ENCODE measurements at regions not wholly inside any gene's neighbourhood (a gene's known extent, or its start where the extent isn't known, plus 50 kb on each side); places are given as distances from the start of the nearest gene placed in this dataset.

- no peak for TF ChIP-seq ATF2 (IDR thresholded peaks at IDR 0.05; ENCODE audit: low read length)
- no peak for TF ChIP-seq SIN3A (conservative IDR thresholded peaks at IDR 0.05 in 1 of 2, IDR thresholded peaks at IDR 0.05 in 1 of 2; ENCODE audit: low read depth in 1 of 2, low read length in 2 of 2)
- no peak for TF ChIP-seq GTF2F1 (IDR thresholded peaks at IDR 0.05; ENCODE audit: borderline replicate concordance, low read depth, low read length)
- no peak for TF ChIP-seq ASH2L (IDR thresholded peaks at IDR 0.05; ENCODE audit: low read length)
- no peak for TF ChIP-seq BCL11A (IDR thresholded peaks at IDR 0.05; ENCODE audit: low read depth in 2 of 2, low read length in 2 of 2)
- TF ChIP-seq, protein P1, sequence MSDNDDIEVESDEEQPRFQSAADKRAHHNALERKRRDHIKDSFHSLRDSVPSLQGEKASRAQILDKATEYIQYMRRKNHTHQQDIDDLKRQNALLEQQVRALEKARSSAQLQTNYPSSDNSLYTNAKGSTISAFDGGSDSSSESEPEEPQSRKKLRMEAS (IDR thresholded peaks at IDR 0.05), result no peak
Observed at GRCh38 chr9:129463477-129463876, 157.4 kb downstream of the C9orf50 start (continued).
